ENCODE measurements at regions not wholly inside any gene's neighbourhood (a gene's known extent, or its start where the extent isn't known, plus 50 kb on each side); places are given as distances from the start of the nearest gene placed in this dataset.

- DNase-seq (ENCODE audit: low read depth in 3 of 3), result no peak
Observed at GRCh38 chr1:59022799-59023198, 239.0 kb upstream of the JUN start.

DNA sequence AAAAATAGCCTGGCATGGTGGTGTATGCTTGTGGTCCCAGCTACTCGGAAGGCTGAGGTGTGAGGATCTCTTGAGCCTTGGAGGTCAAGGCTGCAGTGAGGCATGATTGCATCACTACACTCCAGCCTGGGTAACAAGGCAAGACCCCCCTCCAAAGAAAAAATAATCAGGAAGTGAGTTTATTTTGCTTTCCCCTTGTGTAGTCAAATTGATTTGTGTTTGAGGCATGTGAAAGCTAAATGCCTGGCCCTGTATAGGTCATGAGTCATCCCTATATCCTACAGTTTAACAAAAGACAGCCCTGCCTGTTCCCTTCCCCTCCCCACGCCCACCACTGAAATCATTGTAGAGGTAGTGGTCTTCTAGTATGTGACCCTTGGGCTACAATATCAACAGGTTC is 241.4 kb upstream of the JUN start:
- no peak for DNase-seq (ENCODE audit: low read depth in 3 of 3)

DNA sequence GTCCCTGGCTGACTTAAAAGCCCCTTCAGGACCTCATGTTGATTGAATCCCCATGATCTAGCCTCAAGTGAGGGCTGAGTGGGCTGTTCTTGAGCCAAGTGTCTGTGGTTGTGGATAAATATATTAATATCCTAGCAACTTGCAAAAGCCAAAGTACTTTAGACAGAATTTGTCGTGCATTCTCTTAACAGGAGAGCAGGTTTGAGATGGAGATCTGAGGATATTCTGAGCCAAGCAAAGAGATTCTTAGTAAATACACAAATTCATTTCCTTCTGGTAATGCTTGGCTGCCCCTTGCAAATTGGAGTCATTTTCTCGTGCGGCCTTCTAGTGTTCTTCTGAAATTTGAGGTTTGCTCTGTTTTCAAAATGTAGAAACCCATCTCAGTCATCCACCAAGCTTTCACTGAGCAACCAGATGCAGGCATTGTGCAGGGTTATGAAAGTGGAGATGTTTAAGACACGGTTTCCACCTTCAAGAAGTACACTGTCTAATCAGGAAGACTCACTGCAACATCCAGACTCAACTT is 242.1 kb upstream of the JUN start:
- no peak for DNase-seq (ENCODE audit: low read depth in 3 of 3)

GRCh38 chr1:59026472-59026948 is 242.7 kb upstream of the JUN start:
- no peak for DNase-seq (ENCODE audit: low read depth in 3 of 3)

DNA sequence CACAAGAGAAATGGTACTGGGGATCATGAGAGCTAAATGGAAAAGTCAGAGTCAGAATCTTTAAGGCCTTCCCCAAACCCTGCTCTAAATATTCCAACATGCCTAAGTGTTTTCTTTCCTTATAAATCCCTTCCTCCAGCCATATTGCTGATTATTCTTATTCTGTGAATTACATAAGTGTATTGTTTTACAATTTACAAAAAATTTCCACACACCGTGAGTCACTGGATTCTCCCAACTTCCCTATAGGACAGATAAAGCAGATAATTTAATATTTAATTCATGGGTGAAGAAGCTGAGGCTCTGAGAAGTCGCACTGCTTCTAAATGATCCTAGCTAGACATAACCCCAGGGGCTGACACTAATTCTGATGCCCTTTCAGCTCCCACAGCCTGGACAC is 243.3 kb upstream of the JUN start:
- DNase-seq (ENCODE audit: low read depth in 3 of 3), result no peak

DNA sequence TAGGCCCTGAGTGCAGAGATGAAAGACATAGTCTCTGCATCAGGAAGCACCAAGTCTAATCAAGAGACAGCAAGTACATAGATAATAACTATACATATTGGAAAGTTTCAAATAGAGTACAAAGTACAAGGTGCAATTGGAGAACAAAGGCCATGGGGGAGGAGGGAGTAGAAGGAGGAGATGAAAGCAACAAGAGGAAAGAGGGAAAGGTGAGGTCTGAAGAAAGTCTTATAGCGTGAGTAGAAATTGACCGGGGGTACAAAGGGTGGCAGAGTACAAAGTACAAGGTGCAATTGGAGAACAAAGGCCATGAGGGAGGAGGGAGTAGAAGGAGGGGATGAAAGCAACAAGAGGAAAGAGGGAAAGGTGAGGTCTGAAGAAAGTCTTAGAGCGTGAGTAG is 244.2 kb upstream of the JUN start:
- no peak for DNase-seq (ENCODE audit: low read depth in 3 of 3)

DNA sequence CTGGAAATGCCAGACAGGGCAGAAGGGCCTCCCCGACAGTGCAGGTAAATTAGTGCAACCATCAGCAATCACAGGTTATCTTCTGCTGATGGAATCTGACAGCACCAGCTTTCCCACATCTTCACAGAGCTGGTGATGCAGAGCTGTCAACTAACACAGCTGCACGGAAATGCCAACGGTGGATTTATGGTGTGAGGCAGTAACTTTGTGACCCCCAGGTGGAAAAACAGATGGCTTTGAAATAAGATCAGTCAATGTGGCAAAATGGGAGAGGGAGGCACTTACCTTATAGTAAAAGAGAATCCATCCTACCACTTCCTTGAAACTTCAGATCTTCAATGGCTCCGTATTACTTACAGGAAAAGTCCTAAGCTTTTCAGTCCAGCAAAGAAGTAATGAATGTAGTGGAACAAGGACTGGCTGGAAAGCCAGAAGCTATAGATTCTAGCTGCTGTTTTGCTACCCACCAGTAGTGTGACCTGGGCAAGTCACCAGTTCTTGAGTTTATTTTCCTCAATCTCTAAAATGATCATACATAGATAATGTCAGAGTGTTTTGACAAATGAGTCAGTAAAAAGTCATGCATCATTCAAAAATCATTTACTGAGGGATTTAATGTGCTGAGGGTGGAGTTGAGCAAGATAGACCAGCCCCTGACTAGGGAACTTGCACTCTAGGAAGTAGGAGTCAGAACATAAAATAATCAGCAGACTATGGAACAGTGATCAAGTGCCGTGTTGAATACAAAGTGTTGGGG is 245.7 kb upstream of the JUN start:
- no peak for DNase-seq (ENCODE audit: low read depth in 3 of 3)

DNA sequence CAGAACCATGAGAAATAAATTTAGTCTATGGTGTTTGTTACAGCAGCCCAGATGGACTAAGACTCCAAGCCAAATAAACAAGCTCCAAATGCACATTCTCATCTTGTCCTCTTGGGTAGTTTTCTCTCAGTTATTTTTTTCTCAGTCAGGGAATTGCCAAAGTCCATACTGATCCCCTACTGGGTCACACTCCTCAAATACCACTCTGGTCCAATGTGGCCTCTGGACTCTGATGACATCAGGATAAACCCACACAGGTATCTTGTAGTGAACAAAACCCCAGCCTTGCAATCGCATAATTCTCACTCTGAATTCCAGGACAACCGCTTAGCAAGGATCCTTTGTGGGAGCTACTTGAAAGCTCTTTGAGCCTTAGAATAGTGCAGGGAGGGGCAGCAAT is 248.4 kb upstream of the JUN start:
- no peak for DNase-seq (ENCODE audit: low read depth in 3 of 3)

DNA sequence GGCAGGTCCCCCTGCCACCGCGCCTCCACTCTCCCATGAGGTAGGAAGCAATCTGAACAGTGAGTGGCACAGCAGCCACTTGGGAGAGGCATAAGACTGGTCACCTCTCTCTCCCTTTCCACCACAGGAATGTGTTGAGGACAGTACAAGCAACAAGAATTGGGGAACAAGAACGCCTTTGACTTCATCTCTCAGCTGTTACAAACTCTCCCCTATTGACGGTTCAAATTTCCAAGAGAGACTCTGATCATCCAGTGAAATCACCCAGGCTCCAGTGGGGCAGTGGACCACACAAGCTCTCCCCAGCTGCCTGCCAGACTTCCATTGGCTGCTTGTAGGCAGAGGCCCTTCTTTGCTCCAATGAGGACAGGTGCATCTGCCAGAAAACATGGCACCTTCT is 249.9 kb upstream of the JUN start:
- no peak for DNase-seq (ENCODE audit: low read depth in 3 of 3)

GRCh38 chr1:59034925-59035324 is 251.1 kb upstream of the JUN start:
- no peak for DNase-seq (ENCODE audit: low read depth in 3 of 3)

DNA sequence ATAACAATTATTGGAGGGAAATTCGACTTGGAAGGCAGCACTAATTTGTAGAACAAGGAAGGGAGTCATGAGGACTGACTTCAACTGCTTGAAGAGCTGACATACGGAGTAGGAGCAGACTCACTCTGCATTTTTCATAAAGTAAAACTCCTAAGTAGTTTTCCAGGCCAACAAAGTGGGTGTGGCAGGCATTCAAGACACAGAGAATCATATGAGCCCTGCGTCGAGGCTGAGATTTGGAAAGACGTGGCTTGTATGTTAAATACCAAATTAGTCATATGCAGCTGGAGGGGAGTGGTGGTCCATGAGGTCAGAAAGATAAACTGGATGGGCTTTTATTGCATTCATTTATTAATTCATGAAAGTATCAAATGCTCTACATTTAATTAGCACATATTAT is 255.7 kb upstream of the JUN start:
- DNase-seq (ENCODE audit: low read depth in 3 of 3), result no peak

DNA sequence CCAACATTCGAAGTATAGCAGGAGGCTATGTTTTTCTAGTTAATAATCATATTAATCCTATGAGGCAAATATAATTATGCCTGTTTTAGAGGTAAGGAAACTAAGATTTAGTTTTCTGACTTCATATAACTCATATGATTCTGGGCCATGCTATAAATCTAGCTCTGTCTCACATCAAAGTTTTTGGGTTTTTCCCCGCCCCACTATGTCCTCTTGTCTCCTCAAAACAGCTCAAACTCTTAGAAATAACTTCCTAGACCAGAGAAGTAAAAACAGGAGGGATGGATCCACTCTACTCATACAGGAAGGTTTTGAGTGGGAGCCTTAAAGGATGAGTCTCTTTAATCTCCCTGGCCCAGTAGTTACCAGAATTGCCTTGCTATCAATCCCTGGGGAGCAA is 256.4 kb upstream of the FGGY start:
- no peak for DNase-seq (ENCODE audit: low read depth in 3 of 3)

DNA sequence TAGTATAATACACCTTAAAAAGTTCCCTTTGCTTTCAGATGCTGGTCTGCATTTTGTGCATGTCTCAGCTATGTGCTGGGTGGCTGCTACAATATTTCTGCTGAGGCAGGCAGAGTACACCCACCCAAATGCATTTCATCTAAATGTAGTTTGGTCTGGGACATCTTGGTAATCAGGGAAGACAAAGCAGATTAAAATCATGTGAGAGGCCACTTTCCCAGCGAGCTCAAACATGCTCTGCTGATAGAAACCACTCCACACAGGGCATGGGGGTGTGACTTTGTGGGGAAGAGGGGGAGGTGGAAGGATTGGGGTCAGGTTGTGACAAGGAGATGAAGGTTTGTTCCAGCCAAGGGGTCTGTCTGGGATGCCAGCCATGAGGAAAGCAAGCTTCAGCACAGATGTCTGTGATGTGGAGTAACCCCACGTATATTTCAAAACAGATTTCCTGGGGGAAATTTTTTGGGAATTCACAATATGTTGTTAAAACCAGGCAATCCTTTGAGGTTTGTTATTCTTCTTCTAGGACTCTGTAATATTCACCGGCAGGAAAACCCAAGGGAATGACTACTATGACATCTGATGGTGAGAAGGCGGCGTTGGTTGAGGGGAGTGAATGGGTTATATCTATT is 255.1 kb upstream of the FGGY start:
- DNase-seq (ENCODE audit: low read depth in 3 of 3), result no peak

DNA sequence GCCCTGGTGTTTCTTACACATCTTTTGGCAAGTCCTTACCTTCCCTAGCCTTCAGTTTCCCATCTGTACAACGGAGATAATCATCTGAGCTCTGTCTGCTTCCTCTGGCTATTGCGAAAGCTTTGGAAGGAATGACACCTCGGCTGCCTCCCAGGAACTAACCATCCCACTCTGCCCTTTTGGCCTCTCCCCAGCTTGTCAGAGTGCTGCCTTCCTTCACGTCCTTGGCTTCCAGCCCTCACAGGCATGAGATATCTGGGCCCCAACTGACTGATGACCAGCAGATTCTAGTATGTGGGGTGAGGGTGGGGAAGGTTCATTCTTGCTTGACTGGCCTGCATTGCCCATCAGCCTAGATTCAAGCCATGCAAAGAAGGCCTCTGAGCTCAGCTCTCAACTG is 253.1 kb upstream of the FGGY start:
- DNase-seq (ENCODE audit: low read depth in 3 of 3), result no peak

GRCh38 chr1:59044535-59045121 is 252.3 kb upstream of the FGGY start:
- DNase-seq (ENCODE audit: low read depth in 3 of 3), result no peak

- DNase-seq (ENCODE audit: low read depth in 3 of 3), result no peak
Observed at GRCh38 chr1:59045137-59045536, 251.8 kb upstream of the FGGY start.

DNA sequence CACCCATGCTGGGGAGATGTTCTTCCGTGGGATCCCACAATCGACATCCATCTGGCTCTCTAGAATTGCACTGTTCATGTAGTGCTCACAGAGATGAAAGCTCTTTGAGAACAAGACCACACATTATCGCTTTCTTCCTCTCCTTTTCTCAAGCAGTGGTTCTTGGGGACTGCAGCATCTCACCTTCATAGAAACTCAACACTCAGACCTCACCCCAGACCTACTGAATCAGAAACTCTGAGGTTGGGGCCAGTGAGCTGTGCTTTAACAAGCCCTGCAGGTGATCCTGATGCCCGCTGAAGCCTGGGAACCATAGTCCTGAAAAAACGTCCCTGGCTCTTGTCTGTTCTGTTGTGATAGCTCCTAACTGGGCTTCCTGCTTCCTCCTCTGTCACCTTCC is 251.3 kb upstream of the FGGY start:
- DNase-seq (ENCODE audit: low read depth in 3 of 3), result no peak

- no peak for DNase-seq (ENCODE audit: low read depth in 3 of 3)
Observed at GRCh38 chr1:59046134-59046533, 250.8 kb upstream of the FGGY start.

GRCh38 chr1:59046730-59047157 is 250.2 kb upstream of the FGGY start:
- peak in 2 of 3 experiments; percentile 5 to 15 for DNase-seq (ENCODE audit: low read depth in 3 of 3)

GRCh38 chr1:59051007-59051406 is 245.9 kb upstream of the FGGY start:
- DNase-seq (ENCODE audit: low read depth in 3 of 3), result no peak

DNA sequence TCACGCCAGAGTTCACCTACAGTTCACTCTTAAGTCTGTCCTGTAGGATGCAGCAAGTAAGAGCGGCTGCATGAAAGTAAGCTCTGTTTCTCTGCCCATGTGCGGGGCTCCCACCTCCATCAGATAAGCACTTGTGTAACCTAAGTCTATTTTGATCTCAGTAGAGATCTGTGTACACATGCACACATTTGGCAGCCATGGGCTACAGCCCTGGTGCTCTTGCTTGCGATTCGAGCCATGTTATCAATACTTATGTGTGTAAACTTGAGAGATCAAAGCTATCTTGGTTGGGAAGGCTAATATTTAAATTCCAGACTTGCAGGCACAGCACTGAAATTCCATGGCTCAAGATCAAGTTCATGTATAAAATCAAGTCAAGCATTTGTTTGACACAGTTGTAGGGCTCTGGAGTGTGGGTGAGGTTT is 244.7 kb upstream of the FGGY start:
- DNase-seq (ENCODE audit: low read depth in 3 of 3), result no peak

- DNase-seq (ENCODE audit: low read depth in 3 of 3), result no peak
Observed at GRCh38 chr1:59054172-59054571, 242.7 kb upstream of the FGGY start.
